Ascending aorta (tissue), 2 donors: ENCODE measurements at regions not wholly inside any gene's neighbourhood (a gene's known extent, or its start where the extent isn't known, plus 50 kb on each side); places are given as distances from the start of the nearest gene placed in this dataset.

Experiments
- DNase-seq, 2 donors: peaks; one replicate each; pipeline ENCODE4 v3.0.0-alpha.2; 2019; ENCODE audit warnings: low spot score in 2 of 2
- H3K27ac ChIP-seq, 2 donors: fragments of 200-600 bp; sonication (generic); one replicate each; pipeline ENCODE4 v1.5.1; 2016 to 2017; ENCODE audit warnings: mild to moderate bottlenecking in 1 of 2
- H3K27me3 ChIP-seq: fragments of 200-600 bp; sonication (generic); one replicate; pipeline ENCODE4 v1.5.1; 2017
- H3K36me3 ChIP-seq, 2 donors: fragments of 200-600 bp; sonication (generic); one replicate each; pipeline ENCODE4 v1.5.1; 2016
- H3K4me1 ChIP-seq, 2 donors: fragments of 200-600 bp; sonication (generic); one replicate each; pipeline ENCODE4 v1.5.1; 2016 to 2017; ENCODE audit warnings: mild to moderate bottlenecking in 1 of 2
- H3K4me3 ChIP-seq, 2 donors: fragments of 200-600 bp; sonication (generic); one replicate each; pipeline ENCODE4 v1.5.1; 2016 to 2017; ENCODE audit warnings: mild to moderate bottlenecking in 1 of 2
- H3K9me3 ChIP-seq, 2 donors: fragments of 200-600 bp; sonication (generic); one replicate each; pipeline ENCODE4 v1.5.1; 2016
- CTCF ChIP-seq, 3 experiments: fragments of 200-600 bp in 2 of 3; fragments of 450-650 bp in 1 of 3; sonication (generic) in 2 of 3; IDR thresholded peaks; one replicate each; pipeline ENCODE4 v1.5.1; 2016 to 2019; ENCODE audit warnings: antibody characterized with exemption in 3 of 3, mild to moderate bottlenecking in 1 of 3, moderate library complexity in 1 of 3
- intact Hi-C: fragments of 100-400 bp; cut with DNase I; formaldehyde crosslinking; loops from one replicate; pipeline ENCODE4 v1.15.1; 2023

GRCh38 chr3:27655547-27655946 is 66.6 kb downstream of the EOMES start:
- Histone ChIP-seq H3K27ac (no peak overlapping the region), H3K36me3 (no peaks in the 10 kb centered on the region), H3K4me3 (no peak overlapping the region), H3K9me3 (no peaks in the 10 kb centered on the region), H3K27me3 (no peaks in the 10 kb centered on the region), H3K4me1 (no peaks in the 10 kb centered on the region)
- DNase-seq, result no peak
- TF ChIP-seq CTCF (IDR thresholded peaks at IDR 0.05), result no peak
- intact Hi-C loops, result no loop called here

GRCh38 chr3:27653803-27654558 is 68.1 kb downstream of the EOMES start:
- no peak overlapping the region for H3K4me3 ChIP-seq
- intact Hi-C loops, result no loop called here
- no peaks in the 10 kb centered on the region for H3K27me3 ChIP-seq
- TF ChIP-seq CTCF (IDR thresholded peaks at IDR 0.05), result no peak
- H3K36me3 ChIP-seq, result no peaks in the 10 kb centered on the region
- H3K4me1 ChIP-seq, result no peaks in the 10 kb centered on the region
- no peaks in the 10 kb centered on the region for H3K9me3 ChIP-seq
- no peak for DNase-seq
- no peak overlapping the region for H3K27ac ChIP-seq

- Histone ChIP-seq H3K27me3 (no peaks in the 10 kb centered on the region), H3K27ac (no peak overlapping the region), H3K4me3 (no peak overlapping the region), H3K4me1 (no peaks in the 10 kb centered on the region), H3K36me3 (no peaks in the 10 kb centered on the region), H3K9me3 (no peaks in the 10 kb centered on the region)
- intact Hi-C loops, result no loop called here
- no peak for DNase-seq
- no peak for TF ChIP-seq CTCF (IDR thresholded peaks at IDR 0.05)
Observed at GRCh38 chr3:27649277-27649676, 72.8 kb downstream of the EOMES start.

GRCh38 chr3:27646896-27647295 is 75.2 kb downstream of the EOMES start:
- Histone ChIP-seq H3K27ac (no peak overlapping the region), H3K9me3 (no peaks in the 10 kb centered on the region), H3K4me1 (no peaks in the 10 kb centered on the region), H3K36me3 (no peaks in the 10 kb centered on the region), H3K27me3 (no peaks in the 10 kb centered on the region), H3K4me3 (no peak overlapping the region)
- no peak for DNase-seq
- TF ChIP-seq CTCF (IDR thresholded peaks at IDR 0.05), result no peak
- intact Hi-C loops, result no loop called here

- no peaks in the 10 kb centered on the region for H3K4me1 ChIP-seq
- H3K4me3 ChIP-seq, result no peak overlapping the region
- no peak for DNase-seq
- H3K27ac ChIP-seq, result no peak overlapping the region
- H3K36me3 ChIP-seq, result no peaks in the 10 kb centered on the region
- no peak for TF ChIP-seq CTCF (IDR thresholded peaks at IDR 0.05)
- intact Hi-C loops, result no loop called here
- H3K27me3 ChIP-seq, result no peaks in the 10 kb centered on the region
- no peaks in the 10 kb centered on the region for H3K9me3 ChIP-seq
Observed at GRCh38 chr3:27644941-27645340, 77.2 kb downstream of the EOMES start.

- Histone ChIP-seq H3K9me3 (no peaks in the 10 kb centered on the region), H3K27ac (no peak overlapping the region), H3K4me3 (no peak overlapping the region), H3K36me3 (no peaks in the 10 kb centered on the region), H3K27me3 (no peaks in the 10 kb centered on the region), H3K4me1 (no peaks in the 10 kb centered on the region)
- no peak for DNase-seq
- intact Hi-C loops, result no loop called here
- no peak for TF ChIP-seq CTCF (IDR thresholded peaks at IDR 0.05)
Observed at GRCh38 chr3:27643355-27643754, 78.8 kb downstream of the EOMES start.
